AG04450 (cell line): ENCODE measurements at regions not wholly inside any gene's neighbourhood (a gene's known extent, or its start where the extent isn't known, plus 50 kb on each side); places are given as distances from the start of the nearest gene placed in this dataset.

Experiments used
- CTCF ChIA-PET: fragments of 300-600, 350-600 bp; formaldehyde crosslinking; extraction: SDS; loops from one replicate; lab custom pipeline; 2022; ENCODE audit warnings: antibody characterized with exemption, inconsistent platforms; lab: Charles Lee
- POLR2A ChIA-PET: fragments of 350-600 bp; formaldehyde crosslinking; extraction: SDS; loops from one replicate; lab custom pipeline; 2021; ENCODE audit warnings: antibody characterized with exemption, inconsistent platforms; lab: Yijun Ruan, JAX
- DNase-seq: peaks from one replicate; pipeline ENCODE4 v3.0.0-alpha.2; 2011; ENCODE audit warnings: low read depth, low spot score
- H3K27ac ChIP-seq: one replicate; pipeline ENCODE4 v1.5.1; 2012; ENCODE audit warnings: low read depth, low read length, control low read depth
- H3K27me3 ChIP-seq: one replicate; pipeline ENCODE4 v1.6.0; 2012; ENCODE audit warnings: low read length; ENCODE audit not compliant: control insufficient read depth, insufficient read depth
- H3K4me3 ChIP-seq: 2 replicates; pipeline ENCODE4 v1.5.1; 2011; ENCODE audit warnings: mild to moderate bottlenecking, low read depth, low read length, control low read depth
- H3K9me3 ChIP-seq: 2 replicates; pipeline ENCODE4 v1.5.1; 2012; ENCODE audit warnings: low read length; ENCODE audit not compliant: control insufficient read depth, insufficient read depth
- TF ChIP-seq, protein P1 (sequence below): IDR thresholded peaks from 2 replicates; pipeline ENCODE4 v1.5.1; 2011; ENCODE audit warnings: low read depth, low read length, control low read depth, inconsistent platforms

DNA sequence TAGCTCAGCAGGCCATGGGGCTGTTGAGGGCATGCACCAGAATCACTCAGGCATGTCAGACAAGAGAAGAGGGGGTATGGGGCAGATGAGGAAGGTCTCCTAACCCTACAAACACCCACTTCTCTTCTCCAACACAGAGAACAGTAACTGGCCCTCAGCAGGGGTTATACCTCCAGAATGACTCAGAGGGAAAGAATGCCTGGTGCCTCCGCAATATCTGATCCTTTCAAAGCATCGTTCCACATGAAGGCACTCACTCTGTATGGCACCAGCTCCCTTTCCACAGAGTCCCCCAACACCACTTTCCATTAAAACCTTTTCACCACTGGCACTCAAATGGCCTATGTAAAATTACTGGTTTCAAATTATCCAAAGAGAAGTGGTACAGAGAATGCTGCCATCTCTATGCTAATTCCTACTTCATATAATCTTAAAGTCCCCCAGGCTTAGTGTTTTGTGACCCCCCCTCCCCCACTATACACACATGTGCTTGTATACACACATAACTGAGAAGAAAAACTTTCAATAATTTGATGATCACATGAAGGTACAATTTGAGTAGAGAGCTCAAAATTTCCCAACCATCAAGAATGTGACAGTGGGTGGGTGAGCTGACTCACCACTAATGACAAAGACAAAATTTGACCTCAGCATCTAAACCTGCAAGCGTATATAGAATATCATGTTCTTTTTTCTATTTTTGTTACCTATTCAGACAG is 91.5 kb downstream of the SIPA1L2 start:
- H3K9me3 ChIP-seq = no peaks in the 10 kb centered on the region
- ChIA-PET CTCF (interaction anchor here (0.6 to 0.7 kb wide), 2 partner anchors 25 to 718 kb away, joined by 3 to 4 read pairs; no protein-coding TSS in a partner anchor), POLR2A (interaction anchor here (0.6 kb wide), 2 partner anchors 14 to 844 kb away, joined by 9 to 11 read pairs; no protein-coding TSS in a partner anchor)
- TF ChIP-seq, protein P1, sequence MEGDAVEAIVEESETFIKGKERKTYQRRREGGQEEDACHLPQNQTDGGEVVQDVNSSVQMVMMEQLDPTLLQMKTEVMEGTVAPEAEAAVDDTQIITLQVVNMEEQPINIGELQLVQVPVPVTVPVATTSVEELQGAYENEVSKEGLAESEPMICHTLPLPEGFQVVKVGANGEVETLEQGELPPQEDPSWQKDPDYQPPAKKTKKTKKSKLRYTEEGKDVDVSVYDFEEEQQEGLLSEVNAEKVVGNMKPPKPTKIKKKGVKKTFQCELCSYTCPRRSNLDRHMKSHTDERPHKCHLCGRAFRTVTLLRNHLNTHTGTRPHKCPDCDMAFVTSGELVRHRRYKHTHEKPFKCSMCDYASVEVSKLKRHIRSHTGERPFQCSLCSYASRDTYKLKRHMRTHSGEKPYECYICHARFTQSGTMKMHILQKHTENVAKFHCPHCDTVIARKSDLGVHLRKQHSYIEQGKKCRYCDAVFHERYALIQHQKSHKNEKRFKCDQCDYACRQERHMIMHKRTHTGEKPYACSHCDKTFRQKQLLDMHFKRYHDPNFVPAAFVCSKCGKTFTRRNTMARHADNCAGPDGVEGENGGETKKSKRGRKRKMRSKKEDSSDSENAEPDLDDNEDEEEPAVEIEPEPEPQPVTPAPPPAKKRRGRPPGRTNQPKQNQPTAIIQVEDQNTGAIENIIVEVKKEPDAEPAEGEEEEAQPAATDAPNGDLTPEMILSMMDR = no peak
- H3K27me3 ChIP-seq = no peaks in the 10 kb centered on the region
- no peak overlapping the region for H3K4me3 ChIP-seq
- no peak overlapping the region for H3K27ac ChIP-seq
- DNase-seq = no peak

DNA sequence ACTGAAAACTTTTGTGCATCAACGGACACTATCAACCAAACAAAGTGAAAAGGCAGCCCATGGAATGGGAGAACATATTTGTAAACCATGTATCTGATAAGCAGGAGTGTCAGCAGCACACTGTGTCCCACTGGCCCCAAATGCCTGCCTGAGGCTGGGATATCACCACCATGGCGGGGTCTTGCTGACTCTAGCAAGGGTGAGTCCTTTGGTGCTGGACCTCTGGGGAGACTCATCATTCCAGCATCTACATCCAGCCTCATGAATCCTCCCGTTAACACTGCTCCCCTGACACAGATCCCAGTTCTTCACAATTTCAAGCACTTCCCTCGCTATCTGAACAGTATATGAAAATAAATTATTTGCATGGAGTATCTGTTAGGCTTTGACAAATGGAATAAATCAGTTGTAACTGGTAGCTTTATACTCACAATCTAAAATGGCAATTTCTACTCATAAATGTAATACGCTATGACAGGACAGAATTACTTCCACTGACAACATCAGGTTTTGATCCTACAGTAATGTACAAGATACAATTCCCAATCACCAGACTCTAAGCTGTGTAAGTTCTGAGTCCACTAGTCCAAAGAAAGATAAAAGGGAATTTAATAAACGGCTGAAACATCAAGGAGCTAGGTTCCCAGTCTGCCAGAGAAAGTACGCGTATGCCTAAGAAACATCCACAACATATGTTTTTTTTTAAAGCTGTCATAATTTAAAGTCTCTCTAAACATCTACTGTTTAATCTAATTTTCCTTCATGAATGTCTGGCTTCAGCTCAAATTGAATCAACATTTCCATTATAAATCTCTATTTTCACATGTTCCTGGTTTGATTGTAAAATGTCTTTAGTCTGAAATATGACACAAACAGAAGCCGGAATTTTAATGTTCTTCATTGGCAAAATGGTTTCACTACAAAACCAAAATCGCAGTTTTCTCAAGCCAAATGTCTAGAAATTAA is 95.1 kb downstream of the SIPA1L2 start:
- Histone ChIP-seq H3K4me3 (no peak overlapping the region), H3K27me3 (no peaks in the 10 kb centered on the region), H3K9me3 (no peaks in the 10 kb centered on the region; the same call in 1 of the 2 replicates), H3K27ac (no peak overlapping the region)
- ChIA-PET POLR2A (no interaction called here), CTCF (no interaction called here)
- no peak for DNase-seq
- TF ChIP-seq, protein P1 = no peak

DNA sequence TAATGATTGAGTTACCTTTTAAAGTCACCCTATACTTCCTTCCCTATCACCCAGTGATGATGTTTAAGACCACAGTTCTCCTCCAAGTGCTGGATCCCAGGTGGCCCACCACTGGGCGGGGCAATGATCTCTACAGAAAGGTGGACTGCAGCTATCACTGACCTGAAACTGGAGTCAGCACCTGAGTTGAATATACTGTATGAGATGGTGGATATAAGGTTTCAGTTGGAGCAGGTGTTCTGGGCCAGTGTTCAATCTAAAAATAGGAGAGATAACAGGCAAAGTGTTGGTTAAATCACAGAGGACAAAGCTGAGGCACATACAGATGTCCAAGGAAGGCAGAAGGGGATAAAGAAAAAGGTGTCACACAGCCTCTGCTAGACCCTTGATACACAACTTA is 96.6 kb downstream of the SIPA1L2 start:
- DNase-seq = no peak
- H3K4me3 ChIP-seq = no peak overlapping the region
- no peaks in the 10 kb centered on the region for H3K27me3 ChIP-seq
- CTCF ChIA-PET = no interaction called here
- TF ChIP-seq, protein P1 = no peak
- H3K27ac ChIP-seq = no peak overlapping the region
- POLR2A ChIA-PET = no interaction called here
- no peaks in the 10 kb centered on the region; the same call in 1 of the 2 replicates for H3K9me3 ChIP-seq

DNA sequence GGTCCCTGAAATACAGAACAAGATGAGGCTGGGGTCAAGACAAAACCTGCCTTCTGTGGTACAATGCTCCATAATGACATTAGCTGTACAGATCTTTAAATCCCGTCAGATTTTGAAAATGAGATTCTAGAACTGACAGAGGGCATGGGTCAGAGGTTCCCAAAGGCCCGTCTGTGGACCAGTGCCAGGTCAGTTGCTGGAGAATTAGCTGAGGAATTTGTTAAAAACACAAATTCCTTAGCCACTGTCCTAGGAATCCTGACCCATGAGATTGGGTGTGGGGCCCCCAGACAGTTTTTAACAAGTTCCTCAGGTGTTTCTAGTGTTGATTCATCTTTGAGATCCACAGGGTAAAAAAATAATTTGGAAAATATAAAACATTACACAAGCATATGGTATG is 97.0 kb downstream of the SIPA1L2 start:
- POLR2A ChIA-PET = no interaction called here
- CTCF ChIA-PET = no interaction called here

More for the DNA sequence above, 97.0 kb downstream of the SIPA1L2 start:
- H3K4me3 ChIP-seq = no peak overlapping the region
- TF ChIP-seq, protein P1 = no peak
- no peaks in the 10 kb centered on the region; the same call in 1 of the 2 replicates for H3K9me3 ChIP-seq
- no peaks in the 10 kb centered on the region for H3K27me3 ChIP-seq
- no peak overlapping the region for H3K27ac ChIP-seq
- no peak for DNase-seq
